SJCRH30 (cell line): ENCODE measurements at regions not wholly inside any gene's neighbourhood (a gene's known extent, or its start where the extent isn't known, plus 50 kb on each side); places are given as distances from the start of the nearest gene placed in this dataset.

Source experiments
- DNase-seq, 2 experiments: peaks; one replicate each; pipeline ENCODE4 v3.0.0-alpha.2; 2015 to 2020
- H3K27ac ChIP-seq: fragments of 250-450 bp; sonication (Bioruptor Pico); 2 replicates; pipeline ENCODE4 v1.5.1; 2020; ENCODE audit warnings: mild to moderate bottlenecking, moderate library complexity
- H3K27me3 ChIP-seq: fragments of 250-450 bp; sonication (Bioruptor Pico); 2 replicates; pipeline ENCODE4 v1.5.1; 2020; ENCODE audit warnings: mild to moderate bottlenecking, moderate library complexity
- H3K36me3 ChIP-seq: fragments of 250-450 bp; sonication (Bioruptor Pico); 2 replicates; pipeline ENCODE4 v1.5.1; 2020; ENCODE audit warnings: mild to moderate bottlenecking, moderate library complexity
- H3K4me1 ChIP-seq: fragments of 250-450 bp; sonication (Bioruptor Pico); 2 replicates; pipeline ENCODE4 v1.5.1; 2020; ENCODE audit warnings: mild to moderate bottlenecking, moderate library complexity
- H3K4me3 ChIP-seq: fragments of 250-450 bp; sonication (Bioruptor Pico); 2 replicates; pipeline ENCODE4 v1.5.1; 2020; ENCODE audit warnings: mild to moderate bottlenecking, moderate library complexity
- H3K9me3 ChIP-seq: fragments of 250-450 bp; sonication (Bioruptor Pico); replicated peaks from 2 replicates; pipeline ENCODE4 v1.5.1; 2020; ENCODE audit warnings: mild to moderate bottlenecking, moderate library complexity

DNA sequence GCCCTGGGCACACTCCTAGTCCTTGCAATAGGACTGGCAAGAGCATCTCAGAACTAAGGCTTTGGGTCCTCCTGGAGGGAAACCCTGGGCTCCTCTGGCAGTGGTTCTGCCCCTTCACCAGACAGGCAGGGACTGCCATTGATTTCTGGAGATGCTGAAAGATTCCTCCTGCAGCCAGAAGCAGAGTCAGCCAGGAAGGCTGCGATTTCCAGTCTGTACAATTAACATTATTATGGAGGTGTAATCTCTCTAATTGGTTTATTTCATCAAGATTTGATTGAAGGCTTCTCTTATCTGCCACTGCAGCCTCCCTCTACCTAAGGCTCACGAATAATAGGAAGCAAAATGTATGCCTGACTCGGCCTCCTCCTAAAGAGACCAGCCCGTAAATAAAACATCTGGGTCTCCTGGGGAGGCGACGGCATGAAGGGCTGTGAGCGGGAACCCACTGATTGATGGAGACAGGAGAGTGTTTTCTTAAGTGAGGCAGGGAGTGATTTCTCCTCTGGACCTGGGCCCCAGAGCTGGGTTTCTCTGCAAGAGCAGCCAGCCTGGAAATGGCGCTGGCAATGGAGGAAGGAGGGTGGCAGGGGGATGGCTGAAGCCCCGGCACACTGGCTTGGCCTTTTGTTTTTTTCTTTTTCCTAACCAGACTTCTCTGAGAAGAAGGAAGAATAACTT, 689.6 kb downstream of the DHX35 start:
- Histone ChIP-seq H3K4me1 (no peaks in the 10 kb centered on the region), H3K9me3 (no peaks in the 10 kb centered on the region), H3K4me3 (no peak overlapping the region), H3K36me3 (no peaks in the 10 kb centered on the region), H3K27ac (no peak overlapping the region), H3K27me3 (peaks cover 29% of the 10 kb centered on the region)
- no peak for DNase-seq

DNA sequence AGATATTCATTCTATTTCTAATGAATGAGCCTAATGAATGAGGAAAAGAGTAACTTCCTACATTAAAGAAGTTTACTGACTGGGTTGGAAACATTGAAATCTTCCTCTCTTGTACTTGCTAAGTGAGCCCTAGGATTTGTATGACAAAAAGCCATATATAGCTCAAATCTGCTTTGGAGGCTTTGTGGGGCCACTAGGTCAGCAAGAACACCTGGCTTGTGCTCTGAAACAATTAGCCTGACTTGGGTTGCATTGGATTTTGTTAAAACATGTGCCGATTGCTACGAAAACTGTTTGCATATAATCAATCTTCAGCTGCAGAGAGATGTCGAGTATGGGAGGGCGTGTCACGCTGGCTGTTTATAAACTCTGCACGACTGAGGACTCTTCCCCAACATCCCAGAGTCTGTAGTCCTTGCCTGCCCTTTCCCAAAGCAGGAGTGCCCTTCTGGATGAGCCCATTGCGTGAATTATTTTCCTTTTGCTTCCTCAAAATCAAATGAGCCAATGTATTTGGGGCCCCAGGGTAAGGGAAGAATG, 684.8 kb downstream of the DHX35 start:
- no peak for DNase-seq
- H3K27ac ChIP-seq: no peak overlapping the region
- no peaks in the 10 kb centered on the region for H3K4me1 ChIP-seq
- peaks cover 5% of the 10 kb centered on the region for H3K27me3 ChIP-seq
- H3K9me3 ChIP-seq: no peaks in the 10 kb centered on the region
- H3K36me3 ChIP-seq: no peaks in the 10 kb centered on the region
- H3K4me3 ChIP-seq: no peak overlapping the region

DNA sequence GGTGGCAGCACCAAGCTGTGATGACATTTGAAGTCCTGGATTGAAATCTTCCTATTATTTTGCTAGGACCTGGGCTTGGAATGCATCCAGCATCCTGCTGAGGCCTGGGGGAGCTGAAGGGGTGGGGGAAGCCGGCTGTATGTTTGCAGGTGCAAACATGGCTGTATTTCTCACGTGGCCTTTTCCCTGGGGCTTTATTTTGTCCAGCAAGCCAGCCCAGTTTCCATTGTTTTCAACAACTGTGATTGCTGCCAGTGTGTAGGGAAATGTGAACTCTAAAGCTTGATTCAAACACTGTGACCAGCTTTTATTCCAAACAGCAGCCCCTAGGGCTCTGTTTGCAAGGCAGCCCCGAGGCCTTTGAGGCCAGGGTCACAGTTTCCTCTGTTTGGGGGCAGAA, 683.0 kb downstream of the DHX35 start:
- no peaks in the 10 kb centered on the region for H3K4me1 ChIP-seq
- no peaks in the 10 kb centered on the region for H3K36me3 ChIP-seq
- H3K27me3 ChIP-seq: peaks cover 5% of the 10 kb centered on the region; the same call in 1 of the 2 replicates
- no peak overlapping the region for H3K27ac ChIP-seq
- no peak overlapping the region for H3K4me3 ChIP-seq
- no peaks in the 10 kb centered on the region for H3K9me3 ChIP-seq
- DNase-seq: no peak

DNA sequence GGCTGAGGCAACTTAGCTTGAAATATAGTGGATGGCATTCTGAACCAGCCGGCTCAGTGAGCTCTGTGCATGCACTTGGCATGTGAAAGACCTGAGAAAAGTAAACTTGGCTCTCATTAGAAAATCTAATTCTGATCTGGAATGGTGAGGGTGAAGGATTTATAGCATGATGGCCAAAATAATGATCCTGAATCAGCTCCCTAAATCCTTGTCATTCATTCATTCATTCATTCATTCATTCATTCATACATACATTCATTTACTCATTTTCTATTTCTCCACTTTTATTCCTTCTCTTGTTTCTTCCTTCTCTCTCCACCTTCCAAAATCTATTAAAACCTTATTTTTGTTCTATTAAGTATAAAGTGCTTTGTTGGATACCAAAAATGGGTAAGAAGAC, 681.1 kb downstream of the DHX35 start:
- no peak overlapping the region for H3K27ac ChIP-seq
- H3K36me3 ChIP-seq: no peaks in the 10 kb centered on the region
- no peaks in the 10 kb centered on the region for H3K4me1 ChIP-seq
- DNase-seq: no peak
- no peaks in the 10 kb centered on the region for H3K9me3 ChIP-seq
- no peak overlapping the region for H3K4me3 ChIP-seq
- H3K27me3 ChIP-seq: no peaks in the 10 kb centered on the region; the same call in 1 of the 2 replicates

DNA sequence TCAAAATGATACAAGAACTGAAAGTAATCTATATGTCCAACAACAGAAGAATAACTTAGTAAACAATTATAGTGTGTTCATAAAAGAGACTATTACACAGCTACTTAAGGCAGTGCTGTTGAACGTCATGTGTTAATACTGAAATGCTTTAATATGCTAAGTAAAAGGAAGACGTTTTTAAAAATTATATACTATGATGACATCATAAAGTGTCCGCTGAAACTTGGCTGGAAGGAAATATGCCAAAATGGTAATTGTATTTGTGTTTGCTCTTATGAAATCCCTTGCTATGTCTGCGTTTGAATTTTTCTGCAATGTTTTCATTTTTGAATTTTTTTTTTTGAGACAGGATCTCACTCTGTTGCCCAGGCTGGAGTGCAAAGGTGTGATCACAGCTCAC, 679.3 kb downstream of the DHX35 start:
- no peak for DNase-seq
- H3K4me1 ChIP-seq: no peaks in the 10 kb centered on the region
- no peaks in the 10 kb centered on the region; the same call in 1 of the 2 replicates for H3K27me3 ChIP-seq
- H3K4me3 ChIP-seq: no peak overlapping the region
- H3K27ac ChIP-seq: no peak overlapping the region
- H3K36me3 ChIP-seq: no peaks in the 10 kb centered on the region
- H3K9me3 ChIP-seq: no peaks in the 10 kb centered on the region

DNA sequence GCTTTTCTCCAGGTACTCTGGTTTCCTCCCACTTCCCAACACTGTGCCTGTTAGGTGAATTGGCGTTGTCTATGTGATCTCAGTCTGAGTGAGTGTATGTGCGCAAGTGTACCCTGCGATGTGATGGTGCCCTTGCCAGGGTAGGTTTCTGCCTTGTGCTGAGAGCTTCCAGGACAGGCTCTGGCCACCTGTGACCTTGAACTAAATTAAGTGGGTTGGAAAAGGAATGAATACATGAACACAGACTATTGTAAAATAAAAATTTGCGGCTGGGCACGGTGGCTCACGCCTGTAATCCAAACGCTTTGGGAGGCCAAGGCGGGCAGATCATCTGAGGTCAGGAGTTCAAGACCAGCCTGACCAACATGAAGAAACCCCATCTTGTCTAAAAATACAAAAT, 678.0 kb downstream of the DHX35 start:
- Histone ChIP-seq H3K4me1 (no peaks in the 10 kb centered on the region), H3K4me3 (no peak overlapping the region), H3K27ac (no peak overlapping the region), H3K9me3 (no peaks in the 10 kb centered on the region), H3K36me3 (no peaks in the 10 kb centered on the region), H3K27me3 (no peaks in the 10 kb centered on the region; the same call in 1 of the 2 replicates)
- no peak for DNase-seq

DNA sequence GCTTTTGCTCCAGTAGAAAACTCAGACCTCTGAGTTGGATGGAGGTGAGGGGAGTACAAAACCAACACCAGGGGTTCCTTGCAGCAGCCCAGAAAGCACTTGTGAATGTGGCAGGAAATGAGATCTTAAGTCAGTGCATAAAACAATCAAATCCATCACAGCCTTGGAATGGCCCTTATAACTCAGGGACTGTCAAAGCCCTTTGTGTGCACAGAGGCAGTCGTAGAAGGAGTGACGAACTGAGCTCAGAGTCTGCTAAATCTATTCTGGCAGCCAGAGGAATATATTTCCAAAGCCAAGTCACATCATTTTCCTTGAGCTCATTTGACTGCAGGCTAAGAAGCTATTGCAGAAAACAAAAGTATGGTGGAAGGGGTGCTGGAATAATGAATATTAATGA, 676.6 kb downstream of the DHX35 start:
- Histone ChIP-seq H3K9me3 (no peaks in the 10 kb centered on the region), H3K4me1 (no peaks in the 10 kb centered on the region), H3K4me3 (no peak overlapping the region), H3K27me3 (no peaks in the 10 kb centered on the region), H3K36me3 (no peaks in the 10 kb centered on the region), H3K27ac (no peak overlapping the region)
- no peak for DNase-seq

DNA sequence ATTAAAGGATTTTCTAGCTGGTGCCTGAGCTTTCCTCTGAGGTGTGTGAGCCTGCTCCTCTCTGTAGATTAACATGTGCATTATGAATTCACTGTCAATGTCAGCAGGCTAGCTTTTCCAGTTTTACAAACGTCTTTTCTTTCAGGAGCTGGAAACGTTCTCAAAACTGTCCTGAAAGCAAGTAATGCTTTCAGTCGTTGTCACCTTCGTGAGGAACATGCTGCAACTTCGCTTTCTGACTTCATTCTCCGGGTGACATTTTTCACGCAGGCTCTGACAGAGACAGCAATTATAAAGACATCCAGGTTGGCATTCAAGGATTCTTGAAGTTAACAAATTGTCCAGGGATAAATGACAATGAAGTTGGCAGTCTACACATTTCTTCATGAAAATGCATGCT, 671.5 kb downstream of the DHX35 start:
- no peak for DNase-seq
- Histone ChIP-seq H3K27ac (no peak overlapping the region), H3K27me3 (no peaks in the 10 kb centered on the region), H3K9me3 (no peaks in the 10 kb centered on the region), H3K4me1 (no peaks in the 10 kb centered on the region), H3K36me3 (no peaks in the 10 kb centered on the region), H3K4me3 (no peak overlapping the region)

DNA sequence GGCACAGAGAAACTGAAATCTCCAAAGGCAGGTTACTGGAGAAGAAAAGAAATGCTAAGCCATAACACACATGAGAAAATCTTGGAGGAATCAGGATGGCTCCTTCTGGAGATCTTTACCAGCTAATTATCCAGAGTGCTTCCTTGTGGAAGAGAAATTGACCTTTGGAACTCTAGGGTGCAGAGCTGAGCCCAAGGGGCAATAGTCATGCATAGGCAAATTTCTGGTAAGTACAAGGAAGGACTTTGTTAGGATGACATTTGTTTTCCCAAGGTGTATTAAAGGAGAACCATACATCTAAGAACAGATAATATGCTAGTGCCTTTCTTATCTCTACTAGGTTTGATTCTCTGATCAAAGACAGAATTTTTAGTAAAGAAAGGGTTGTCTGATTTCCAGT, 670.6 kb downstream of the DHX35 start:
- Histone ChIP-seq H3K27me3 (no peaks in the 10 kb centered on the region), H3K36me3 (no peaks in the 10 kb centered on the region)

DNA sequence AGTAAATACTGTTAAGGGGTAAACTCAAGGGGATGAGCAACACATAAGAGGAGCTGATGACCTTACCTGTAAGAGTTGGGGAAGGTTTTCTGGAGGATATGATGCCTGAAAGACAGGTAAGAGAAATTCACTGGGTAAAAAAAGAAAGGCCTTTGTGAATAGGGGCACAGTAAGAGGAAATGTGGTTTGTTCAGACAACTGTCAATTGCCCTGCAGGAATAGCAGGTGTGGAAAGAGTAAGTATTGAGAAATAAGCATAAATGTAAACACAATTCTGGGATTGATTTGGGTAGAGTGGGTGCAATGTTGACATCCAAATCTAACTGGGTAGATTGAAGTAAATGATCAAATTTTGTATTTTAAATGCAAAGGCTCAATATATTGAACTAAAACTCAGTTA, 670.0 kb downstream of the DHX35 start:
- H3K36me3 ChIP-seq: no peaks in the 10 kb centered on the region
- no peak for DNase-seq
- no peaks in the 10 kb centered on the region for H3K4me1 ChIP-seq
- H3K27ac ChIP-seq: no peak overlapping the region
- no peaks in the 10 kb centered on the region for H3K9me3 ChIP-seq
- H3K4me3 ChIP-seq: no peak overlapping the region
- no peaks in the 10 kb centered on the region for H3K27me3 ChIP-seq

More for the DNA sequence above, 670.6 kb downstream of the DHX35 start:
- no peaks in the 10 kb centered on the region for H3K9me3 ChIP-seq
- DNase-seq: no peak
- no peaks in the 10 kb centered on the region for H3K4me1 ChIP-seq
- no peak overlapping the region for H3K4me3 ChIP-seq
- H3K27ac ChIP-seq: no peak overlapping the region

DNA sequence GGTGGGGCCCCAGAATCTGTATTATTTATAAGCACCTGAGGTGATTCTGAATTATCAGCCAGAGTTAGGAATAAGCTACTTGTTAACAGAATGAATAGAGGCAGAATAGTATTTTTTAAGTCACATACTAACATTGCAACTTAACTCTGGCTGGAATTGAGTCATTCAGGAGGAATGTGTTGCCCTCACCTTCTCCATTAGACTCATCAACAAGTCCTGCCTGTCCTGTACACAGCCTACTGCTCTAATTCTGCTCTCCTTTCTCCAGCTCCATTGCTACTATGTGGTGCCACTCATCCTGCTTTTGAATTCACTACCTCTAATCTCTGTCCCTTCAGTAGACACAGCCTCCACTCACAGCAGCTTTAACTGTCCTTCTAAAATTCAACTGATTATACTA, 669.4 kb downstream of the DHX35 start:
- H3K9me3 ChIP-seq: no peaks in the 10 kb centered on the region

DNA sequence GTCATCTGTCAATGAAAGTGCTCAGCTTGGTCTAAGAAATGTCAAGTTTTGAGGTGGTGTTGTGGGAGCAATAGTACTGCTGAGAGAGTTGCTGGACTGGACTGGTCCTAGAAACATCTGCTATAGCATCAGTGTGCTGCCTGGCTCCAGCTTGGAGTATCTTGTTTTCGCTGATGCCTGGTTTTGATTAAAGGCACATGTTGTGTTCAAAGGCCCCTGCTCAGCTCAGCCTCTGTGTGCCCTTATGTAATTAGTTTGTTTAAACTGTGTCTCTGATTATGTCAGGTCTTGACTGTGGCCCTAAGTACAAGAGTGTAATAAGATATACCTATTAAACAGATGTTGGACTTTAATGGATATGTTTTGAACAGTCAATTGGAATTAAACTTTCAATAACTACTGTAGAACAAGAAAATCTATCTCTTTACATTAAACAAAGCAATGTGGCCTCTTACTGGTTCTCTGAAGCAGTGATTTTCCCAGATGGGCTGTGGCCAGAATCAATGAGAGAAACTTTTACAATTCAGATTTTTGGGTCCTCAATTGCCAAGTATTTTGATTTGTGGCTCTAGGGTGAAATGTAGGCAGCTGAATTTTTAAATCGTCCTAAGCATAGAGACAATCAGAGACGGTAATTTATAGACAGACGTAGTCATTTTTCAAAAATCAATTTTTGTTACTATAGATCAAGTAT, 668.2 kb downstream of the DHX35 start:
- no peak for DNase-seq
- no peaks in the 10 kb centered on the region for H3K36me3 ChIP-seq
- H3K27me3 ChIP-seq: no peaks in the 10 kb centered on the region
- H3K27ac ChIP-seq: no peak overlapping the region
- no peak overlapping the region for H3K4me3 ChIP-seq
- no peaks in the 10 kb centered on the region for H3K4me1 ChIP-seq
- H3K9me3 ChIP-seq: no peaks in the 10 kb centered on the region

More for the DNA sequence above, 669.4 kb downstream of the DHX35 start:
- H3K27me3 ChIP-seq: no peaks in the 10 kb centered on the region
- no peaks in the 10 kb centered on the region for H3K4me1 ChIP-seq
- H3K4me3 ChIP-seq: no peak overlapping the region
- no peaks in the 10 kb centered on the region for H3K36me3 ChIP-seq
- no peak for DNase-seq
- H3K27ac ChIP-seq: no peak overlapping the region

DNA sequence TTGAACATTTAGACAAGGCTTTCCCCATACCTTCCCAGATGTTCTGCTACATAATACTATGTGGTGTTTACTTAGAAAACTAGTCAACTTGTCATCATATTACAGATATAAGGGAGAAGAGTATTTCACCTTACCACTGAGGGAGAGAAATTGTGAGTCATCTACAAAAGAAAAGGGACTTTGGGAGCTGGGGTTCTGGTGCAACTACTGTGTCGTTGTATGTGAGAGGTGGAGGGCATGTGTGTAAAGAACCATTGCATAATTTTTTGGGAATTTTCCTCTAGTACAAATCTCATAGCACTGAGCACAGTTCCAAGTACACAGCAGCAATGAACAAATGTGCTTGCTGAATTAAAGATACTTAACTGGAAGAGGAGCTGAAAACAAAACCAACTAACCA, 665.6 kb downstream of the DHX35 start:
- Histone ChIP-seq H3K9me3 (no peaks in the 10 kb centered on the region), H3K27me3 (no peaks in the 10 kb centered on the region), H3K27ac (no peak overlapping the region), H3K4me3 (no peak overlapping the region), H3K36me3 (no peaks in the 10 kb centered on the region), H3K4me1 (no peaks in the 10 kb centered on the region)
- DNase-seq: no peak

DNA sequence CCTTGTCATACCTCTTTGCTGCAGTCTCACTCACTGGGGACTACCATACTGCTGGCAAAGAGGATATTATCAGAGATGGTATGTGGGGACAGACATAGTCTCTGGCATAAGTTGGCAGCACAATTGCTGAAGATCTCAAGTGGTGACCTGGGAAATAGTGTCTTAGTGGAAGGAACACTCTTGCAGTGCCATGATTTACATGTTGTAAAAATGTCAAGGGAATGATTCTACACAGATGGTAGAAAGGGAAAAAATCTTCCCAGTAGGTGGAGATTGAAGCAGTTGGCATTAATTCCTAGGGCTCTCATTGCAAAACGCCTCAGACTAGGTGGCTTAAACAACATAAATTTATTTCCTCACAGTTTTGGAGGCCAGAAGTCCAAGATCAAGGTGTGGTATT, 662.2 kb downstream of the DHX35 start:
- Histone ChIP-seq H3K9me3 (no peaks in the 10 kb centered on the region), H3K36me3 (no peaks in the 10 kb centered on the region), H3K27me3 (no peaks in the 10 kb centered on the region; the same call in 1 of the 2 replicates), H3K27ac (no peak overlapping the region), H3K4me1 (no peaks in the 10 kb centered on the region), H3K4me3 (no peak overlapping the region)
- no peak for DNase-seq

DNA sequence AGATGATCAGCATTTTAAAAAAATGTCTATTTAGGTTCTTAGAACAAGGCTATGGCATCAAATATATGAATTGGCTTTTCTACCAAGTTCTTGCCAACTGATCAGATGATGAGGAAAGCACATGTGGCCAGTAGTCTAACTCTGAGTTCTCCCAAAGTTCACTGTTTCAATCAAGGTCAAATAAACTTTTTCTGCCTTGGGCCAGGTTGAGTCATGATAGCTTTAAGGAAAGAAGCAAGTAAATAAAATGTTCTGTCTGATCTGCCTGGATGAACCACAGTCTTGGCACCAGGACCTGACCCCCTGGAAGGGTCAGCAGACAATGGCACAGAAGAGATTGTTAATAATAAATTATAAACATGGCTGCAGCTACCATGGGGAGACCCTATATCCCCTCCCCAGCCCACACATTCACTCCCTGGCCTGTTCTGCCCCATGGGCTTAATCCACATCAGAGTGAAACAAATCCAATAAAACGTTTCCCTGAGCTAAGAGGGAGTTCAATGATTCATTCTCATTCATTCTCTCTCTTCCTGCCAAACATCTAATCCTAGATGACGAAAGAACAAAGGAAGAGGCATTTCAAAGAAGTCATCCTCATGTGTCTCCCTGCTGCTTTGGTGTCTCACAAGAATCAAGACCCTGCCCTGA, 661.6 kb downstream of the DHX35 start:
- Histone ChIP-seq H3K9me3 (no peaks in the 10 kb centered on the region), H3K27me3 (no peaks in the 10 kb centered on the region; the same call in 1 of the 2 replicates), H3K27ac (no peak overlapping the region), H3K4me1 (no peaks in the 10 kb centered on the region), H3K4me3 (no peak overlapping the region), H3K36me3 (no peaks in the 10 kb centered on the region)
- DNase-seq: no peak
